NCI-H460 (cell line): ENCODE measurements at regions not wholly inside any gene's neighbourhood (a gene's known extent, or its start where the extent isn't known, plus 50 kb on each side); places are given as distances from the start of the nearest gene placed in this dataset.

Experiments
- DNase-seq: peaks from one replicate; pipeline ENCODE4 v3.0.0-alpha.2; 2016; ENCODE audit warnings: low read depth; ENCODE audit errors: extremely low read depth

DNA sequence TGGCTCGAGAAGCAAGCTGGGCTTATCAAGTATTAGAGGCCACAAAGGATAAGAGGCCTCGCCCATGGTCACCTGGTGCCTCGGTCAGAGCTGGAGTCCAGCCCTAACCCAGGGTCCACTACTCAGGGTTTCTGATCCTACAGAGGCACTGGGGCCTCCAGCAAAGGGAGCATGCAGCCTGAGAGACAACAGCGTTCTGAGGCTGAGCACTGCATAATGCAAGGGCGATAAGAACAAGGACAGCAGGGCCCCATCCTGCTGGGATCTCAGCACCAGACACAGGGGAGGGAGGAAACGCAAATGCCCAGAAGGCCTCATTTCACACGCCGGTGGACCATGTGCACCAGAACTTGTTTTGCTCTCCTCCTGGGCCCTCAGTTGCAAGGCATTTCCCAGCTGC is 63.0 kb downstream of the C5orf15 start:
- no peak for DNase-seq

DNA sequence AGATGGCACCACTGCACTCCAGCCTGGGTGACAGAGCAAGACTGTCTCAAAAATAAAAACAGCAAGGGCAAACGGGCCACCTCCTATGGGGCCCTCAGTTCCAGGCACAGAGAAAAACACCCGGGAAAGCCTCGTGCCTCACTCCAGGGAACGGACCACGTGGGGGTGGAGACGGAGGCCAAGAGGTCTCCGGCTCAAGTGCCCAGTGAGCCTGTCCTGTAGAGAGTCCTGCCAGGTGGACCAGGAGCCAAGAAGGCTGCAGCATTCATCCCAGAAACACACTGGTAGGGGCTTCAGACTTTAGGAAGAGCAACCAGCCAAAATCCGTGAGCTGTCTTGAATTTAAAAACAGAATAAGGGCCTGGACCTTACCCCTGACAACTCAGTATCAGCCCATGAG is 63.8 kb downstream of the C5orf15 start:
- no peak for DNase-seq

GRCh38 chr5:133902511-133903118 is 65.8 kb downstream of the C5orf15 start:
- DNase-seq, result no peak

- DNase-seq, result no peak
Observed at GRCh38 chr5:133900534-133901270, 67.7 kb downstream of the C5orf15 start.

GRCh38 chr5:133899506-133899905 is 68.9 kb downstream of the C5orf15 start:
- DNase-seq, result no peak

DNA sequence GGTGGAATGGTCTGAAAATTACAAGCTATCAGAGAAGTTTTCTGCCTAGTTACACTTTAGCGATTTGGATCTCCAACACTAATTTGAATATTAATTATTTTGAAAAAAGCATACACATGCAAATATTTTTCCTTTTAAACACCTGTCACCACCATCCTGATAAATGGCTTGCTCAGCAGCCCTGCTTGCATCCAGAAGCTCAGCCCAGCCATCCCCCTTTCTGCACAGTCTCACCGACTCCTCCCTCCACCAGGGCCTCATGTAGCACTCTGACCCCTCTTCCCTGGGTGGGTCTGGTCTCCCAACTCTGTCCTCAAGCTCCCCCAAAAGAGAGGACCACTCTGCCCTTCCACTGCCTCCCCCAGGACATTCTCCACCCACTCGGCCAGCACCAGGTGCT is 70.0 kb downstream of the C5orf15 start:
- no peak for DNase-seq

- DNase-seq, result no peak
Observed at GRCh38 chr5:133897431-133897830, 71.0 kb downstream of the C5orf15 start.

DNA sequence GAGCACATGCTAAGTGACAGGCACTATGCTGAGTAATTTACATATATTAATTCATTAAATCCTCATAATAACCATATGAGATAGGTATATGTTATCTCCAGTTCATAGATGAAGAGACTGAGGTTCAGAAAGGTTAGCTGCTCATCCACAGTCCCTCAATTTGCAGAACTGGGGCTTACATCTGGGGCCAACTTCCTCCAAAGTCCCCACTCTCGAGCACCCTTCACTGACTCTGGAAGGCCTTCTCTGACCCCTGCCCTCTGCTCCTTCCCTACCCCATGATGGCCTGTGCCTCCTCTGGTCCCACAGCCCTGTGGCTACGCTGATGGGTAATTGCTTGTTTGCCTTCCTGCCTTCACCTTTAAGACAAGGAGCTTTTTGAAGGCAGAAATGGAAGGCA is 71.6 kb downstream of the C5orf15 start:
- no peak for DNase-seq

DNA sequence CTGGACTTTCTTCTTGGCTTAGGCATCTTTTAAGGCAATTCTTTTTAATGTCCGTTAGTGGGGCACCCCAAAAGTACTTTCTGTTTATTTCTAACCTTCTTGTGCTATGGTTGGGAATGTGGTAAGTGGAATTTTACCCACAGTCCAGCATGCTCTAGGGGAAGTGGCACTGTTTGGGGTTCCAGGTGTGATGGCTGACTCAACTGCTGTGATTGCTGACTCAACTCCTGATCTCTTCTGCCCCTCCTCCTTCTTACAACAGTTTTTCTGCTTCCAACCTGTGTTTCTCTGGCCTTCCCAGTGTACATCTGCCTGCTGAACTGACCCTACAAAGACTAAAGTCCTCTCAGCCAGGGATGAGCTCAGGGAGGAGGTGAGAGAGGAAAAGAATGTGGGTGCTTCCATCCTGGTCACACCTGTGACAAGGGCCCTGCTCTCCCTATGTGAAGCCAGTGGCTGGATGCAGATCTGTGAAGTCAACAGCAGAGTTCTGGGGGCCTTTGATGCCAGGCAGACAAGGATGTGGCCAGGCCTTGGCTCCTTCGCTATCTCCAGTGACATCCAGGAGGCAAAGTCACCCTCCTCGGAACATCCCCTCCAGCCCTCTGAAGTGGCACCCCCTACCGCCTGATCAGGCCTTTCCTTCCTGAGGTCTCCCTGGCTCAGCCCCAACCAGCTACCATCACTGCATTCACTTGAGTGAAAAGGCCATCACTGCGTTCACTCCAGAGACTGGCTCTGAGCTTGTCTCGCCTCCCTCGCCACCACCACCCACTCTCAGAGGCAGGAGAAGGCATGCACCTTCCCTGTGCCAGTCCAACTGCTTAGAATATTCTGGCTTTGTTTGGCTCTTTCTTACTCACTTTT is 72.2 kb downstream of the C5orf15 start:
- DNase-seq, result no peak

DNA sequence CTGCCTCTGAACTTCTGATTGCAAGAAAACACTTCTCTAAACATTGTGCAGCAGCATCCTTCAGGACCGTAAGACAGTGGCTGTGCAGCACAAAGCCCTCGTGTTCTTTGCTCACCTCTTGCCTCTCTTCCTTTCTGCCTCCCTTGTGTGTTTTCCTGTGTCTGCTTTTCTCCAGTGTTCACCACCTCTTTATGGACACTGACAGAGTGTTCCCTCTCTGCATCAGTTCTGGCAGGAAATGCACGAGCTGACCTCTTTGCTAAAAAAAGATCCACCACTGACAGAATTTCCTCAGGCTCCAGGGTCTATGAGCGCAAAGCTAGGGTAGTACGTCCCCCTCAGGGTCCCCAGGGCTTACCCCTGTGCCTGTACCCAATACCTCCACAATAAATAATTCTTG is 74.3 kb downstream of the C5orf15 start:
- DNase-seq, result no peak

GRCh38 chr5:133892774-133893173 is 75.7 kb downstream of the C5orf15 start:
- no peak for DNase-seq

DNA sequence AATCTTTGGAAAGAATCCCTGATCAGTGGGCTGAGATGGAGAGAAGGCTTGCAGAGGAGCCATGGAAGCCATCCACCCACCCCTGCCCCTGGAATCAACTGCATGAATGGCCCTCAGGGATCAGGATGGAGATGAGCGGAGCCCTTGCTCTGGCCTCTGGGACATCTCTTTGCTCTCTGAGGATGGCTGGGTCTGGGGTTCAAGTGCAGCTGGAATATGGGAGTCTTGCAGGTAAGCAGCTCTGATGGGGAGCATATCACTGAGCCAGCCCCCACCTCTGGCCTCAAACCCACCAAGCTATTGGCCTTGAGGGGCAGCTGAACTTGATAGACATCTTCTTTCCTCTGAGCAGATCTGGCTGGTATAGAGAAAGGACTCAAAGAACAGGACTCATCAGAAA is 76.1 kb downstream of the C5orf15 start:
- DNase-seq, result no peak

DNA sequence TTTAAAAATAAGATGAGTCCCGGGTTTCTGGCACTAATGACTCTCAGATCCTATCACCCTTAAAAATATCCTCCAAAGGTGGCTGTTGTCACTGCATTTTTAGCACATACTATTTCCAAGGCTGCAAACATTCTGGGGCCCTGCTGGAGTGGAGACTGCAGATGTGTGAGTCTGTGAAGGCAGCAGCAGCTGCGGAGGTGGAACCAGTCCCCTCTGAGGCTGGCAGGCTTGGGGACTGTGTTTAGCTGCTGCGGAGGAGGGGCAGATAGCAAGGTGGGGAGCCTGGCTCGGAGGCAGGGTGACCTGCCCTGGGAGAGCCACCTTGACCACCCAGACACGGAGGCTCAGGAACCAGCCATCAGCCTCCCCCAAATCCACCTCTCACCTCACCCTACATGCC is 77.0 kb downstream of the C5orf15 start:
- no peak for DNase-seq

DNA sequence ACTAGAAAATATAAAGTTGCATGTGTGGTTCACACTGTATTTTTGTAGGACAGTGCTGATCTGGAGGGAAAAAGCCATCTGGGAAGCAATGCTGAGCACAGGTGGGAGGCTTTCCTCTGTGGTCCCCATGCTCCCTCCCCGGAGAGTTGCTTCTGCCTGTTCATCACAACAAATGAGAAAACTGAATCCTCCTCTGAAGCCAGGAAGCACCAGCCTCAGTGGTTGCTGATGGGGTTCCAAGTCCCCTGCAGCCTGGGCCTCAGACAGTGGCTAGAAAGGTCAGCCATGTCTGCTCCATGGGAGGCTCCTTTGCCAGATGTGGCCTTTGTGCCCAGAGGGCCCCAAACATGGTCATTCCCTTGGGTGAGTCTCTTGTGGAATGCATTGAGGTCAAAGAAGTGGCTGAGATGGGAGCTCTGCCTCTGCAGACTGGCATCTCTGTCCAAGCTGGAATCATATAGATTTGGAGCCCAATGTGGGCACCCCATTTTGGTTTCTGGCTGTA is 77.6 kb downstream of the C5orf15 start:
- DNase-seq, result no peak

- no peak for DNase-seq
Observed at GRCh38 chr5:133890314-133890713, 78.1 kb downstream of the C5orf15 start.

GRCh38 chr5:133889271-133889905 is 79.0 kb downstream of the C5orf15 start:
- no peak for DNase-seq

DNA sequence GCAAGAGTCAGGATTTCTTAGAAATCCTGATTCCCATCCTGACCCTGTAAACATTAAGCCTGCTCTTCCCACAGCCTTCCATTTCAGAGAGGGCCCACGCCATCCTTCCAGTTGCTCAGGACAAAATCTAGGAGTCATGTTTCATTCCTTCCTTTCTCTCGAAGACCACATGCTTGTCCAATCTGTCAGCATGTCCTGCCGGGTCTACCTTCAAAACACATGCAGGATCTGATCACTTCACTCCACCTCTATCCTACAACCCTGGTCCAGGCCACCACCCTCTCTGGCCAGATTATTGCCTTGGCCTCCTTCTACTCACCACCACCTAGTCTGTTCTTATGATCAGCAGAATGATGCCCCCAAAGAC is 79.8 kb downstream of the C5orf15 start:
- DNase-seq, result no peak

GRCh38 chr5:133885566-133885965 is 82.9 kb downstream of the C5orf15 start:
- DNase-seq, result no peak

DNA sequence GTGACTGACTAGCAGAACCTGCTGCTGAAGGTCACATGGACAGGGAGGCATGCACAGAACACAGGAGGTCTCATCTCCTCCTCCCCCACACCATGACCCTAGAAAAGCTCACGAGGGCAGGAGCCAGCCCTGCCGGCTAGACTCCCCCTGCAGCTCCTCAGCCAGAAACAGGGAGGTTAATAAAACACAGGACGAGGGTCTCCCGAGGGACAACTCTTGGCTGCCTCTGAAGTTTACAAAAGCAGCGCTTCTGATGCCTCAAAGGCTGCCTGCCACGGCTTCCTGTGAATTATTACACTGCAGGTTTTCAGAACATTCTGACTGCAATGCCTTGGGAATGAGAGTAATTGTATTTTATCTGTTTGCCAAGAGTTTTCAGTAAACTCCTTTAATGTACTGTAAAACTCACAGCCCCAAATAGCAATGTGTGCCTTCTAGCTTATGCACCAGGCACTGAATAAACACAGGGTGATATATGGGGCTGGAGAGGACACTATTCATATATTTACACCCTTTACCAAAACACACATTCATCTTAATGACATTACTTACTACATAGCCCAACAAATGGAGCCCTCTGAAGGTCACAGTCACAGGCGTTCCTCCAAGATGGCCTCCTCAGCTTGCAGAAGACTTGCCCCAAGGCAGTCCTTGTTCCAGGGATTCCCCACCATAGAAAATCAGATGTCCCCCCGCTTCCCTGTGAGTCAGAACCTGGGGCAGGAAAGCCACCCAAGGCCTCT is 83.7 kb downstream of the C5orf15 start:
- no peak for DNase-seq

DNA sequence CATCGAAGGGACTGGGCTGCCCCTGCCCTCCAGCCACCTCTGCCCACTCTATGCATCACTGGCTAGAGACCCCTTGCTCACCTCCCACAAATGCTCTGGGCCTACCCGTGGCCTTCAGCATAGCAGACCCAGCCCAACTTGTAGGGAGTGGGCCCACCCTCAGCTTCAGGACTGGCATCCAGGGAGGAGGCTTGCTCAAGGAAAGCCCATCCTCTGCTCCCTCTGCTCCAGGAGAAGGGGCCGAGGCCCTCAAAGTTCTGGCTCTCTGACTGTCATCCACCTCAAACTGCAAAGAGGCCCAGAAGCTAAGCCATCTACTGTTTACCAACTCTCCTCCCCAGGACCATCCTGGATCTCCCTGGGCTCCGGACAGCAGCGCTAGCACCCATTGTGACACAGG is 84.5 kb downstream of the C5orf15 start:
- DNase-seq, result no peak
